ENCODE measurements at regions not wholly inside any gene's neighbourhood (a gene's known extent, or its start where the extent isn't known, plus 50 kb on each side); places are given as distances from the start of the nearest gene placed in this dataset.

- TF ChIP-seq EZH2 (IDR thresholded peaks at IDR 0.05; ENCODE audit: low read length, unreplicated experiment) = no peak
- TF ChIP-seq, protein P1, sequence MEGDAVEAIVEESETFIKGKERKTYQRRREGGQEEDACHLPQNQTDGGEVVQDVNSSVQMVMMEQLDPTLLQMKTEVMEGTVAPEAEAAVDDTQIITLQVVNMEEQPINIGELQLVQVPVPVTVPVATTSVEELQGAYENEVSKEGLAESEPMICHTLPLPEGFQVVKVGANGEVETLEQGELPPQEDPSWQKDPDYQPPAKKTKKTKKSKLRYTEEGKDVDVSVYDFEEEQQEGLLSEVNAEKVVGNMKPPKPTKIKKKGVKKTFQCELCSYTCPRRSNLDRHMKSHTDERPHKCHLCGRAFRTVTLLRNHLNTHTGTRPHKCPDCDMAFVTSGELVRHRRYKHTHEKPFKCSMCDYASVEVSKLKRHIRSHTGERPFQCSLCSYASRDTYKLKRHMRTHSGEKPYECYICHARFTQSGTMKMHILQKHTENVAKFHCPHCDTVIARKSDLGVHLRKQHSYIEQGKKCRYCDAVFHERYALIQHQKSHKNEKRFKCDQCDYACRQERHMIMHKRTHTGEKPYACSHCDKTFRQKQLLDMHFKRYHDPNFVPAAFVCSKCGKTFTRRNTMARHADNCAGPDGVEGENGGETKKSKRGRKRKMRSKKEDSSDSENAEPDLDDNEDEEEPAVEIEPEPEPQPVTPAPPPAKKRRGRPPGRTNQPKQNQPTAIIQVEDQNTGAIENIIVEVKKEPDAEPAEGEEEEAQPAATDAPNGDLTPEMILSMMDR (conservative IDR thresholded peaks at IDR 0.05; ENCODE audit: low read depth, low read length) = no peak
Observed at GRCh38 chr2:193201583-193201982, 1006.9 kb upstream of the TMEFF2 start.
